MM.1S (cell line): ENCODE measurements at regions not wholly inside any gene's neighbourhood (a gene's known extent, or its start where the extent isn't known, plus 50 kb on each side); places are given as distances from the start of the nearest gene placed in this dataset.

Experiments used
- DNase-seq: peaks from one replicate; pipeline ENCODE4 v3.0.0-alpha.2; 2015
- H2AFZ ChIP-seq: fragments of 300-600 bp; sonication (generic); 2 replicates; pipeline ENCODE4 v1.6.0; 2016; ENCODE audit warnings: antibody characterized with exemption, low read length
- H3F3A ChIP-seq: fragments of 300-600 bp; sonication (generic); 2 replicates; pipeline ENCODE4 v1.6.1; 2016; ENCODE audit warnings: mild to moderate bottlenecking, antibody characterized with exemption, low read length, moderate library complexity, mixed read lengths; ENCODE audit not compliant: insufficient read depth
- H3K27ac ChIP-seq: fragments of 300-600 bp; sonication (generic); 2 replicates; pipeline ENCODE4 v1.5.1; 2016; ENCODE audit warnings: mild to moderate bottlenecking, low read length
- H3K27me3 ChIP-seq: fragments of 300-600 bp; sonication (generic); replicated peaks from 2 replicates; pipeline ENCODE4 v1.6.0; 2016; ENCODE audit warnings: low read length; ENCODE audit not compliant: insufficient read depth
- H3K36me3 ChIP-seq: fragments of 300-600 bp; sonication (generic); replicated peaks from 2 replicates; pipeline ENCODE4 v1.6.1; 2016; ENCODE audit warnings: mild to moderate bottlenecking, low read length, mixed read lengths; ENCODE audit not compliant: insufficient read depth
- H3K4me1 ChIP-seq: fragments of 300-600 bp; sonication (generic); 2 replicates; pipeline ENCODE4 v1.6.1; 2016; ENCODE audit warnings: low read length, mixed read lengths
- H3K4me2 ChIP-seq: fragments of 300-600 bp; sonication (generic); 2 replicates; pipeline ENCODE4 v1.6.0; 2016; ENCODE audit warnings: low read depth, low read length
- H3K4me3 ChIP-seq: fragments of 300-600 bp; sonication (generic); 2 replicates; pipeline ENCODE4 v1.5.1; 2016; ENCODE audit warnings: low read length, mixed read lengths
- H3K79me2 ChIP-seq: fragments of 300-600 bp; sonication (generic); 2 replicates; pipeline ENCODE4 v1.6.1; 2016; ENCODE audit warnings: mixed run types, low read length, mixed read lengths
- H3K9ac ChIP-seq: fragments of 300-600 bp; sonication (generic); 2 replicates; pipeline ENCODE4 v1.6.1; 2016; ENCODE audit warnings: low read length, mixed read lengths
- H3K9me2 ChIP-seq: fragments of 300-600 bp; sonication (generic); replicated peaks from 2 replicates; pipeline ENCODE4 v1.6.1; 2016; ENCODE audit warnings: mild to moderate bottlenecking, low read length, mixed read lengths; ENCODE audit not compliant: insufficient read depth
- H3K9me3 ChIP-seq: fragments of 300-600 bp; sonication (generic); replicated peaks from 2 replicates; pipeline ENCODE4 v1.6.1; 2016; ENCODE audit warnings: mild to moderate bottlenecking, low read length, mixed read lengths; ENCODE audit not compliant: insufficient read depth
- H4K20me1 ChIP-seq: fragments of 300-600 bp; sonication (generic); 2 replicates; pipeline ENCODE4 v1.6.1; 2016; ENCODE audit warnings: mild to moderate bottlenecking, low read length, moderate library complexity, mixed read lengths; ENCODE audit not compliant: insufficient read depth
- CTCF ChIP-seq: fragments of 300-600 bp; sonication (generic); IDR thresholded peaks from 2 replicates; pipeline ENCODE4 v1.5.1; 2016; ENCODE audit warnings: antibody characterized with exemption, low read length, mixed read lengths
- EZH2 ChIP-seq: fragments of 300-600 bp; sonication (generic); optimal IDR thresholded peaks from 2 replicates; pipeline ENCODE3; 2017; ENCODE audit warnings: low read depth, mild to moderate bottlenecking, antibody characterized with exemption, low read length, mixed read lengths
- EZH2phosphoT487 ChIP-seq: fragments of 300-600 bp; sonication (generic); IDR thresholded peaks from 2 replicates; pipeline ENCODE4 v1.6.1; 2018; ENCODE audit warnings: antibody characterized with exemption, low read length

DNA sequence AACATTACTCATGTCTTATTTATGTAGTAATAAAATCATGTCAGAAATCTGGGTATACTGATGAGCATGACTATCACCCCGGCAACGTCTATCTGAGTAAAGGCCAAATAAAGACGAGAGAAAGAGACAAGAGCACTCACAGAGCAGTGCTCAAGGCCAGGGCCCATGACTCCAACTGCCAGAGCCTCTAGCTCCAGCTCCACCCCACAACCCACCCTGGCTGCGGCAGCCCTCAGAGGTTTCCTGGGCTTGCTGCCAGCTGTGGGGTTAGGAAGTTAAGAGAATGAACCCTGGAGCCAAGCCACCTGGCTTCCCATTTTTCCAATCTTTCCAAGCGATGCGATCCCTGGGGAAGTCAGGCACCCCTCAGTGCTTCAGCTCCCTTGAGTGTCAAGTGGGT, 92.0 kb upstream of the PAX1 start:
- TF ChIP-seq EZH2phosphoT487 (no peak), EZH2 (no peak), CTCF (no peak)
- no peaks in the 10 kb centered on the region for H3K9me3 ChIP-seq
- no peaks in the 10 kb centered on the region for H3K9me2 ChIP-seq
- H3K79me2 ChIP-seq: no peaks in the 10 kb centered on the region
- no peaks in the 10 kb centered on the region for H3K36me3 ChIP-seq
- no peak overlapping the region for H2AFZ ChIP-seq
- H3F3A ChIP-seq: no peaks in the 10 kb centered on the region
- no peak overlapping the region for H3K4me2 ChIP-seq
- no peak overlapping the region for H3K4me3 ChIP-seq
- H3K27me3 ChIP-seq: no peaks in the 10 kb centered on the region
- H3K27ac ChIP-seq: no peak overlapping the region
- no peaks in the 10 kb centered on the region for H4K20me1 ChIP-seq
- no peak overlapping the region for H3K9ac ChIP-seq
- DNase-seq: no peak
- H3K4me1 ChIP-seq: peaks cover 8% of the 10 kb centered on the region; the same call in 1 of the 2 replicates

GRCh38 chr20:21609981-21610380, 95.5 kb upstream of the PAX1 start:
- Histone ChIP-seq H3K9ac (no peak overlapping the region), H4K20me1 (no peaks in the 10 kb centered on the region), H3K36me3 (no peaks in the 10 kb centered on the region), H3K9me3 (no peaks in the 10 kb centered on the region), H3K4me3 (no peak overlapping the region), H3F3A (no peaks in the 10 kb centered on the region), H3K9me2 (no peaks in the 10 kb centered on the region), H3K27me3 (no peaks in the 10 kb centered on the region), H3K27ac (no peak overlapping the region), H3K79me2 (no peaks in the 10 kb centered on the region), H3K4me2 (no peak overlapping the region), H3K4me1 (no peaks in the 10 kb centered on the region), H2AFZ (no peak overlapping the region)
- DNase-seq: no peak
- TF ChIP-seq CTCF (no peak), EZH2phosphoT487 (no peak), EZH2 (no peak)

DNA sequence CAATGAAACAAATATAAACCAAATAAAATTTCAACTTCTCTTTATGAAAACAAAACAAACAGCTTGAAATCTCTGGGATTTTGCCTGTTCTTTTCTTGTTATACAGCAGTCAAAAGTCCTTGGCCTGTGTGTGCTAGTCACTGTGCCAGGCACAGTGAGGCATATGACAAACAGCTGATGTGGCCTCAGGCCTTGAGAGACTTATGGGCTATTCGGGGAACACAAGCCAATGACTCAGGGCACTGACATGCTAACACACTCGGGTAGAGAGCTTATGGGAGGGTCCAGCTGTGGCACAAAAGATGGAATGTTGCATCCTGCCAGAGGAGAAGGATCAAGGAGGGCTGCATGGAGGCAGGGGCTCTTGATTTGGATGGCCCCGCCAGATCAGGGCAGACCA, 95.4 kb upstream of the NKX2-2 start:
- no peaks in the 10 kb centered on the region for H3K36me3 ChIP-seq
- H3K4me1 ChIP-seq: no peaks in the 10 kb centered on the region
- H2AFZ ChIP-seq: no peak overlapping the region
- no peak overlapping the region for H3K27ac ChIP-seq
- no peaks in the 10 kb centered on the region for H3K9me2 ChIP-seq
- TF ChIP-seq EZH2phosphoT487: no peak
- no peak for TF ChIP-seq EZH2
- TF ChIP-seq CTCF: no peak
- H3K4me2 ChIP-seq: no peak overlapping the region
- H4K20me1 ChIP-seq: no peaks in the 10 kb centered on the region
- H3K79me2 ChIP-seq: no peaks in the 10 kb centered on the region
- no peaks in the 10 kb centered on the region for H3K27me3 ChIP-seq
- no peak overlapping the region for H3K4me3 ChIP-seq
- no peak for DNase-seq
- no peaks in the 10 kb centered on the region for H3F3A ChIP-seq
- H3K9ac ChIP-seq: no peak overlapping the region
- no peaks in the 10 kb centered on the region for H3K9me3 ChIP-seq

DNA sequence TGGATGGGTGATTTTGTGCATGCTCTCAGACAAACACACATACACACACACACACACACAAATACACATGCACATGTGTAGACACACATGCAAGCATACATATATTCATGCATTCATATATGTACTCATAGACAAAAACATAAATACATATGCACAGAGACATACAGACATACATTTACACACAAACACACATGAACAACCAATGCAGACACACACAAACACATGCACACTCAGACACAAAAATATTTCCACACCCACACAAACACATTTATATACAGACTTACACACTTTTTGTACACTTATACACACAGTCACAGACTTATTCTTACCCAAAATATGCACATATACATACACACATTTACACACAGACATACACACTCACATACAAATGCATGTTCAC, 94.9 kb upstream of the NKX2-2 start:
- H3K79me2 ChIP-seq: no peaks in the 10 kb centered on the region
- no peaks in the 10 kb centered on the region for H3K27me3 ChIP-seq
- H3K4me1 ChIP-seq: no peaks in the 10 kb centered on the region
- H3F3A ChIP-seq: no peaks in the 10 kb centered on the region
- H3K4me2 ChIP-seq: no peak overlapping the region
- no peak for DNase-seq
- H4K20me1 ChIP-seq: no peaks in the 10 kb centered on the region
- H3K27ac ChIP-seq: no peak overlapping the region
- no peaks in the 10 kb centered on the region for H3K9me2 ChIP-seq
- no peak overlapping the region for H2AFZ ChIP-seq
- no peak for TF ChIP-seq EZH2phosphoT487
- no peak for TF ChIP-seq CTCF
- no peak for TF ChIP-seq EZH2
- no peaks in the 10 kb centered on the region for H3K36me3 ChIP-seq
- no peaks in the 10 kb centered on the region for H3K9me3 ChIP-seq
- H3K4me3 ChIP-seq: no peak overlapping the region
- H3K9ac ChIP-seq: no peak overlapping the region
